Activated T-cell treated with anti-CD3 and anti-CD28 coated beads for 4 hours (primary cell): ENCODE measurements at regions not wholly inside any gene's neighbourhood (a gene's known extent, or its start where the extent isn't known, plus 50 kb on each side); places are given as distances from the start of the nearest gene placed in this dataset.
"Not testable (repeated sequence)": the region's sequence is repeated elsewhere in the genome, so short reads cannot be mapped to it uniquely, and the experiment has no call there.

Source experiments
- DNase-seq: peaks from one replicate; pipeline ENCODE4 v3.0.0-alpha.2; 2020

GRCh38 chr6:27770724-27771123 is 141.5 kb downstream of the OR2B2 start:
- no peak for DNase-seq

DNA sequence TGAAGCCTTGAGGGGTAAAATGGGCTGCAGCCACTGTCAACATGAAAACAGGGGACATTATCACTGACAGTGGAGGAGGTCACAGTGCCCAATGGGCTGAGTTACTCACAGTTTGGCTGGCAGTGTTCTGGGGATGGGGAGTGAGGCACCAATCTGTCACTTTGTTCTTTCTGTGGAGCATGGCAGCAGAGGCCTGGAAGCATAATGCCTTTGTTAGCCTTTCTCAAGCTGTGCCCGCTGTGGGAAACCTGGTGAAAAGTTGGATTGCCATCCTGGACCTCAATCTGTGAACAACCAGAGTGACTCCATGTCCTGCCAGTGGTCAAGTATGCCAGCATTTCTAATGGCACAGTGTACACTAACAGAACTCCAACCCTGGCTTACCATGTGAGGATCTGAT is 143.6 kb downstream of the OR2B2 start:
- DNase-seq: no peak

- no peak for DNase-seq
Observed at GRCh38 chr6:27767851-27768250, 144.3 kb downstream of the OR2B2 start.

GRCh38 chr6:27766405-27766804 is 145.8 kb downstream of the OR2B2 start:
- DNase-seq: no peak

GRCh38 chr6:27765028-27765590 is 147.1 kb downstream of the OR2B2 start:
- no peak for DNase-seq

- DNase-seq: no peak
Observed at GRCh38 chr6:27761391-27761790, 150.8 kb downstream of the OR2B2 start.

DNA sequence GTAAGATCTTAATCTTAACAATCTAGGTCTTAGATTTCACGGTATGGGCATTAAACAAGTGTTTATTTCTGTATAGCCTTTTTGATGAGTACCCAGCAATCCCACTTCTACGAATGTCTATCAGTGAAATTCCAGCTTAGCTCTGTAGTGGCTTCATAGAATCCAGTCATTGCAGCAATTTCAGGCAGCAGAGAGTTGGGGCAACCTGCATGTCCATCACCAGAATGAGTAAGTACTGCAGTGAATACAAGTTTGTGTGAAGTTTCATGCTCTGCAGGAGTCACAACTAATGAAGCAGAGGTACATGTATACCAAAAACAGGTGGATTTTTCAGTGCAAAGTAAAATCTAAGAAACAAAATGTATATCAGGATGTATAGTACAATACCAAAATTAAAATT is 151.7 kb downstream of the OR2B2 start:
- no peak for DNase-seq

GRCh38 chr6:27759930-27760329 is 152.3 kb downstream of the OR2B2 start:
- DNase-seq: no peak

DNA sequence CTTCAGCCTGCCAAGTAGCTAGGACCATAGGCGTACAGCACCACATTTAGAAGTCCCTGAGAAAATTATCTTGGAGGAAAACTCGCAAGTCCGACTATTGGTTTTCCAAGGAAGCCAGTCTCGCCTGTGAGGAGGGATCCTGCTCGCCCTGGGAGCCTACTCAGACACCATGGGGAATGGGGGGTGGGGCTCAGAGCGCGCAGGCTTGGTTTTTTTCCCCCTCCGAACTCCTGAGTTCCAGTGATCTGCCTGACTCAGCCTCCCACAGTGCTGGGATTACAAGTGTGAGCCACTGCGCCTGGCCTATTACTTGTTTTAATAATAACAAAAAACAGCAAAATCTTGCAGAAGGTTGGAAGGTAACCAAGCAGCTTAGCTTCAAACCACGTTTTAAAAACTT is 153.7 kb downstream of the OR2B2 start:
- DNase-seq: no peak

GRCh38 chr6:27757307-27757706 is 154.9 kb downstream of the OR2B2 start:
- peak; percentile 33 for DNase-seq

- no peak for DNase-seq
Observed at GRCh38 chr6:27755768-27756167, 156.4 kb downstream of the OR2B2 start.

DNA sequence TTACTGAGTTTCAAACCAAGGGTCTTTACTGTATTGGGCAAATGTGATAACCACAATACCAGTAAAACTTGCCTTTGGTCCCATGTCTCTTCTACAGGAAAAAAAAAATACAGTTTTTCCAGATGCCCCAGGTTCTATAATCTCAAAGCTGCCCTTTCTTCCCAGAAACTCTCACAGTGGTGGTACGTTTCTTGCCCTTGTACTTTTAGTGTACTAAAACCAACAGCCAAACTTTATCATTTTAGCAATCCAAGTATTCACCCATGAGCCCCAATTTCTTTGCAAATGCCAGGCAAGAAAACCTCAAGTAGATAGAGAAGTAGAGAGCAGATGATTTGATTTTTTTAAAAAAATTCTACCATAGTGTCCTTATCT is 157.8 kb downstream of the OR2B2 start:
- no peak for DNase-seq

DNA sequence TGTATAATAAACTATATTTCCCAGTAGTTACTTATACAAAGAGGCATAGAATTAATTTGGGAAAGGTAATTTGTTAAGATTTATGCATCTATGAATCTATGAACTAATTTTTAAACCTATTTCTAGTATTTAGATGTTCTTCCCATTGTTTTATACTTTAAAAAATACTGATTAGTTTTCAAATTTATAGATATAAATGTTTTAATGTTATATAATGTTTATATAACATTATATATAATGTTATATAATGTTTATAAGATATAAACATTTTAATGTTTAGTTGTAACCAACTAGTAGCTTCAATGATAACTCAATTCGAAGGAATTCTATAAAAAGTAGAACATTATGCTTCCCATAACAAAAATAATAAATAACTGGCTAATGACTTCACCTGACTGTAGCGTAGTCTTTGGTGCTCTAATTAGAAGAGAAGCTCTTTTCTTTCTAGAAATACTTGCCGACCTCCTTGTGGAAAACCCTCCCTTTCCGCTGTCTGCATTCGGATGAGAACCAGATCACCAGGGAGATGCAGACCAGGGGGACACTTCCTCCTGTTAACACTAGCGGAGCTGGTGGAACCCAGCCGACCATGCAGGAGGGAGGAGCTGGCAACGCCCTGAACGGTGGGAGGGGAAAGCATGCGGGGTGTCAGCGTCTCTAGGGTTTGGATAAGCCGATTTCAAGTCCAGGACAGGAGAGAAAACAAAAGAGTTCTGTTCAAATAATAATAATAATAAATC is 158.4 kb downstream of the OR2B2 start:
- DNase-seq: peak; percentile 67

DNA sequence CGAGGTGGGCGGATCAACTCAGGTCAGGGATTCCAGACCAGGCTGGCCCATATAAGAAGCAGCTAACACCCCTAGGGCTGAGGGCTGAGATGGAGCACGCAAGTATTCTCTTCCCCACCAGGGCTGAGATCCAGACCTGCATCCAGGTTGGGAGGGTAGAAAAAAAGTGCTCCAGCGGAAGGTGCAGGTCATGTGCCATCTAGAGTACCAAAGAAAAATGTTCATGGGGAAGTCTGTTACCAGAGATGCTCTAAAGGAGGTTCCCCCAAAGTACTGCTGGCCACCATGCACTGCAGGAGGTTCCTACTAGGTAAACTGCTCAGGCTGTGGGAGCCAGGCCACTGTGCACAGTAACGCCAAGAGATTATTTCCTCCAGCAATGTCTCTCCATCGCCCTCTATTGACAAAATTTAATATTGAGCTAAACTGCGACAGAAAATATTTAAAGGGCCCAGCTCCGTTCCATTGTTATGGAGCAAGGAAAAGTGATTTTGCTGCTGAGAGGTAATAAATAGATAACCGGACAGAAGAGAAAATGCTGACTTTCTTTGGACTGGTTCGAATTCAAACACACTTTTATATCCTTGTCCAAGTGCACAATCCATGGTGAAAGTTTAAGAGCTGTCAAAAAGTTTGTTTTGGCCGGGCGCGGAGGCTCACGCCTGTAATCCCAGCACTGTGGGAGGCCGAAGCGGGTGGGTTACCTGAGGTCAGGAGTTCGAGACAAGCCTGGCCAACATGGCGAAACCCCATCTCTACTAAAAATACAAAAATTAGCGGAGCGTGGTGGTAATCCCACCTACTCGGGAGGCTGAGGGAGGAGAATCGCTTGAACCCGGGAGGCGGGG is 159.9 kb downstream of the OR2B2 start:
- peak; percentile 23 for DNase-seq

DNA sequence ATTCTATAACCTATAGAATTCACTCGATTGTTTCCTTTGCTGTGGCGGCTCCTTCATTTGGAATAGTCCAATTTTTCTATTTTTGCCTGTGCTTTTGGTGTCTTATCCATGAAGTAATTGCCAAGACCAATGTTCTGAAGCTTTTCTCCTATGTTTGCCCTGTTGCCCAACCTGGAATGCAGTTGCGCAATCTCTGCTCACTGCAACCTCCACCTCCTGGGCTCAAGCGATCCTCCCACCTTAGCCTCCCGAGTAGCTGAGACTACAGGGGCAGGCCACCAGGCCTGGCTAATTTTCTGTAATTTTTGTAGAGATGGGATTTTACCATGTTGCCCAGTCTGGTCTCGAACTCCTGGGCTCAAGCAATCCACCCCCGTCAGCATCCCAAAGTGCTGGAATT is 163.5 kb downstream of the OR2B2 start:
- no peak for DNase-seq

- DNase-seq: no peak
Observed at GRCh38 chr6:27747637-27748036, 164.6 kb downstream of the OR2B2 start.

GRCh38 chr6:27746860-27747259 is 165.3 kb downstream of the OR2B2 start:
- not testable (repeated sequence) for DNase-seq

DNA sequence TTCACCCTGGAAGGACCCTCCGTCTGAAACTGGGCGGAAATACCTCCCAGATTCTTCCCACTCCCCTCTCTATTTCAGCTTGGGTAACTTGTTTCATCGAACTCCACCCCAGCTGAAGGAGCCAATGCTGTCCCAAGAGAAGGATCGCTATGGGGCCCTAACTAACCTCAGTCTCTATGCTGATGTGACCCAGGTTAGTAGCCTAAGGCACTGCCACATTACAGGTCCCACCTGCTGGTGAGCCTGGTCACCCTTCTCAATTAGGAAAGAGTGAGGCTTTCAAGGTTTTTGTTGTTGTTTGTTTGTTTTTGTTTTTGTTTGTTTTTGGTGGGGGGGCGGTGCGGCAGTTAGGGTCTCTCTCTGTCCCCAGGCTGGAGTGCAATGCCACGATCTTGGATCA is 168.4 kb downstream of the OR2B2 start:
- no peak for DNase-seq

- no peak for DNase-seq
Observed at GRCh38 chr6:27742833-27743573, 169.2 kb downstream of the OR2B2 start.

DNA sequence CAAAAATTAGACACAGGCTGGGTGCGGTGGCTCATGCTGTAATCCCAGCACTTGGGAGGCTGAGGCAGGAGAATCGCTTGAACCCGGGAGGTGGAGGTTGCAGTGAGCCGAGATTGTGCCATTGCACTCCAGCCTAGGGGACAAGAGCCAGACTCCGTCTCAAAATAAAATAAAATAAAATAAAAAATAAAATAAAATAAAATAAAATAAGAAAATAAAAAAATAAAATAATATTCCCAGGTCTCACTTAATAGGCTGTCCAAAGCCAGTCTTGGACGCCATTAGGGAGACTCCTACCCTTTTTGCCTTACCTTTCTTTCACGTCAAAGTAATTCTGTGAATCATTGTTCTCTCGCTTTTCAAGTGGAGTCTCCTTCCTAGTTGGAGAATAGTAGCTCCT is 172.3 kb downstream of the OR2B2 start:
- not testable (repeated sequence) for DNase-seq

GRCh38 chr6:27736686-27737085 is 175.5 kb downstream of the OR2B2 start:
- DNase-seq: no peak

DNA sequence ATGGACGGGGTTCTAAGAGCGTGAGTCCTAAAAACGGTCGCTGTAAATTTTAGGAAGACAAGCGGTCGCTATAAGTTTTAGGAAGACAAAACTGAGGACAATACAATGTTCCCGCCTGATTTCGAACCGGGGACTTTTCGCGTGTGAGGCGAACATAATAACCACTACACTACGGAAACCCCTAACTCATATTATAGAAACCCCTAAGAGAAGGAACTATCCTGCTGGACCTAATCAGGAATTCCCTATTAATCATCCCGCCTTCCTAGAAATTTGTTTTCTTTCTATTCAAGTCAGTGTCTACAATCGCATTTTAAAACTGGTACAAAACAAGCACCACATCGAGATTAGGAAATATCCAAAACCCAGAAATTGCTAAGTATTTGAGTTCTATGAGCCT is 183.8 kb downstream of the OR2B2 start:
- DNase-seq: no peak

DNA sequence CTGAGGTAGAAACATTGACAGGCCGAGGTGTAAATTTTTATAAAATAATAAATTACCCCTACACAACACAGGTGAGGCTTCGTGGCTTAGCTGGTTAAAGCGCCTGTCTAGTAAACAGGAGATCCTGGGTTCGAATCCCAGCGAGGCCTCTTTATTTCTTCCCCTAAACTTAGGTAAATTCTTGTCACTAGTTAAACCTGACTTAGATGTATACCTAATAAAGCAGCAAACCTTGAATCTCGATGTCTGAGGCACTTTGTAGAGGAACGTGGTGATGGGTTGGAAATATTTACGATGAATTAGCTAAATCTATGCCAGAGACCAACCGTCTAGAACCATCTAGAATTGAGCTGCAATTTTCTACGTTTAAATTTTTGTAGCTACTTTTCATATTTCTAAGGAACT is 185.6 kb downstream of the OR2B2 start:
- no peak for DNase-seq
